ENCODE measurements at regions not wholly inside any gene's neighbourhood (a gene's known extent, or its start where the extent isn't known, plus 50 kb on each side); places are given as distances from the start of the nearest gene placed in this dataset.
"Not testable (repeated sequence)": the region's sequence is repeated elsewhere in the genome, so short reads cannot be mapped to it uniquely, and the experiment has no call there.

DNA sequence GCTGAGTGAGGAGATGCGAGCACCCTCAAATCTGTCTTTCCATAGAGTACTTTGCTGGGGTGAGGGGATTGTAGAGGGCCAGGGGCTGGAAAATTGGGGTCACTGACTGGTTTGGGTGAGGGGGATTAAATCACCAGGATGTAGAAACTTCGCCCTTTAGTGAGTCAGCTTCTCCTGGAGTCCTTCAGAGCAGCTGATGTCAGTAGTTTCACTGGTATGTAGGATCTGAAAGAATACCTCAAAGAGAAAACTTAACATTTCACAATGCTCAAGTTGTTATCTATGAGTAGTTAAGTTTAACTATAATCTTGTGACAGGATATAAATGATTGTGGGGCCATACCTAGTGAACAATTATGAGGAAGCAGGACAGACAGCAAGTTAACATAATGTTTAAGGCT, 174.7 kb upstream of the ZNF717 start:
- H3K36me3 Mint-ChIP-seq (ENCODE audit: low read depth); H3K27me3 Mint-ChIP-seq; ATAC-seq; H3K27ac Mint-ChIP-seq; H3K4me1 Mint-ChIP-seq; DNase-seq; H3K4me3 Mint-ChIP-seq; H3K9me3 ChIP-seq (ENCODE audit: control insufficient read depth, low read length, poor library complexity, severe bottlenecking): not testable (repeated sequence)

GRCh38 chr3:75962054-75962453, 176.7 kb upstream of the ZNF717 start:
- H3K4me1 Mint-ChIP-seq; H3K27ac Mint-ChIP-seq; H3K9me3 ChIP-seq (ENCODE audit: control insufficient read depth, low read length, poor library complexity, severe bottlenecking); H3K36me3 Mint-ChIP-seq (ENCODE audit: low read depth); DNase-seq; H3K4me3 Mint-ChIP-seq; ATAC-seq; H3K27me3 Mint-ChIP-seq: not testable (repeated sequence)

DNA sequence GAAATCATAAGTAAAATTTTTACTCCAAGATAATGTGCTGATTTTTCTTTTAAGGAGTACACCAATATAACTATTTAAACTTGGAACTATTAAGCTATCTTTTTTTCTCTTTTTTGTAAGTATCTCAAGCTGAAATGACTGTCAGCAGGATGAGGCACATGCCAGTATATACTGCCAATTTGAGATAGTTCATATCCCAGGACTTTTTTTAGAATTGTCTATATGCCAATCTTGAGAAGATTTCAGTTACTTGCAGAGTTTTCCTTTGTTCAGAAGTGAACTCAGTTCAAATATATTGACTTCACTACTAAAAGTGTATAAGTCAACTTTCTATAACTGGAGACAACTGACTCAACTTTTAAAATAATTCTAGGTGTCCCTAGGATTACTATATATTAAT, 181.7 kb upstream of the ZNF717 start:
- ATAC-seq: no peak

GRCh38 chr3:75978686-75979085, 193.3 kb upstream of the ZNF717 start:
- ATAC-seq: no peak
- no peak overlapping the region for H3K4me3 Mint-ChIP-seq
- H3K9me3 ChIP-seq (ENCODE audit: control insufficient read depth, low read length, poor library complexity, severe bottlenecking): no peaks in the 10 kb centered on the region

More for the DNA sequence above, 181.7 kb upstream of the ZNF717 start:
- no peak overlapping the region for H3K27ac Mint-ChIP-seq
- H3K36me3 Mint-ChIP-seq (ENCODE audit: low read depth): no peaks in the 10 kb centered on the region
- DNase-seq: no peak
- no peaks in the 10 kb centered on the region for H3K27me3 Mint-ChIP-seq
- no peaks in the 10 kb centered on the region for H3K9me3 ChIP-seq (ENCODE audit: control insufficient read depth, low read length, poor library complexity, severe bottlenecking)
- H3K4me1 Mint-ChIP-seq: no peaks in the 10 kb centered on the region
- no peak overlapping the region for H3K4me3 Mint-ChIP-seq

GRCh38 chr3:75981401-75981800, 196.1 kb upstream of the ZNF717 start:
- H3K36me3 Mint-ChIP-seq (ENCODE audit: low read depth): no peaks in the 10 kb centered on the region
- H3K27ac Mint-ChIP-seq: no peak overlapping the region
- H3K4me1 Mint-ChIP-seq: no peaks in the 10 kb centered on the region
- ATAC-seq (no peak), DNase-seq (no peak)
- no peaks in the 10 kb centered on the region for H3K27me3 Mint-ChIP-seq
- H3K4me3 Mint-ChIP-seq: no peak overlapping the region
- H3K9me3 ChIP-seq (ENCODE audit: control insufficient read depth, low read length, poor library complexity, severe bottlenecking): no peaks in the 10 kb centered on the region

More at GRCh38 chr3:75978686-75979085, 193.3 kb upstream of the ZNF717 start:
- DNase-seq: no peak
- Mint-ChIP-seq H3K27ac (no peak overlapping the region), H3K36me3 (ENCODE audit: low read depth) (no peaks in the 10 kb centered on the region), H3K4me1 (no peaks in the 10 kb centered on the region), H3K27me3 (no peaks in the 10 kb centered on the region)

DNA sequence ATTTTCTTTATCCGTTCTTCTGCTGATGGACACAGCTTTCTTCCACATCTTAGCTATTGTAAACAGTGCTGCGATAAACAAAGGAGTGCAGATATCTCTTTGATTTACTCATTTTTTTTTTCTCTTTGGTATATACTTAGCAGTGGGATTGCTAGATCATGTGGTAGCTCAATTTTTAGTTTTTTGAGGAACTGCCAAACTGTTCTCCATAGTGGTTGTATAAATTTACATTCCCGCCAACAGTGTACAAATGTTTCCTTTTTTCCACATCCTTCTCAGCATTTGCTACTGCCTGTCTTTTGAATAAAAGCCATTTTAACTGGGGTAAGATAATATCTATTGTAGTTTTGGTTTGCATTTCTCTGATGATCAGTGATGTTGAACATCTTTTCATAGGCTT, 196.8 kb upstream of the ZNF717 start:
- DNase-seq (no peak), ATAC-seq (no peak)
- Mint-ChIP-seq H3K4me3 (no peak overlapping the region), H3K36me3 (ENCODE audit: low read depth) (no peaks in the 10 kb centered on the region), H3K4me1 (no peaks in the 10 kb centered on the region), H3K27me3 (no peaks in the 10 kb centered on the region), H3K27ac (no peak overlapping the region)
- no peaks in the 10 kb centered on the region for H3K9me3 ChIP-seq (ENCODE audit: control insufficient read depth, low read length, poor library complexity, severe bottlenecking)

GRCh38 chr3:75983111-75983510, 197.8 kb upstream of the ZNF717 start:
- ATAC-seq (no peak), DNase-seq (no peak)
- no peaks in the 10 kb centered on the region for H3K4me1 Mint-ChIP-seq
- no peaks in the 10 kb centered on the region for H3K9me3 ChIP-seq (ENCODE audit: control insufficient read depth, low read length, poor library complexity, severe bottlenecking)
- H3K36me3 Mint-ChIP-seq (ENCODE audit: low read depth): no peaks in the 10 kb centered on the region
- no peak overlapping the region for H3K27ac Mint-ChIP-seq
- no peaks in the 10 kb centered on the region for H3K27me3 Mint-ChIP-seq
- H3K4me3 Mint-ChIP-seq: no peak overlapping the region

- DNase-seq (no peak), ATAC-seq (no peak)
- no peaks in the 10 kb centered on the region for H3K36me3 Mint-ChIP-seq (ENCODE audit: low read depth)
- H3K9me3 ChIP-seq (ENCODE audit: control insufficient read depth, low read length, poor library complexity, severe bottlenecking): no peaks in the 10 kb centered on the region
- no peak overlapping the region for H3K27ac Mint-ChIP-seq
- no peak overlapping the region for H3K4me3 Mint-ChIP-seq
- H3K27me3 Mint-ChIP-seq: no peaks in the 10 kb centered on the region
- no peaks in the 10 kb centered on the region for H3K4me1 Mint-ChIP-seq
These were observed 198.4 kb upstream of the ZNF717 start for GRCh38 chr3:75983609-75984290.

DNA sequence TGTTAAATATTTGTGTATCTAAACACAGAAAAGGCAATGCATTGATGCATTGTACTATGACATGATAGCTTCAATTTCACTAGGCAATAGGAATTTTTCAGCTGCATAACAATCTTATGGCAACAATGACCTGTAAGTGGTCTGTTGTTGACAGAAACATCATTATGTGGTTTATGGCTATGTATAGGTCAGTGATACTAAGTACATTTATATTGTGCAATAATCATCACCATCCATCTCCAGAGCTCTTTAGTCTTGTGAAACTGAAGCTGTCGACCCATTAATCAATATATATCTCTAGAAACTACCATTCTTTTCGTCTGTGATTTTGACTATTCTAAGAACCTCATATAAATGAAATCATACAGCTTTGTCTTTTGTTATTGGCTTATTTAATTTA, 200.1 kb upstream of the ZNF717 start:
- ATAC-seq: no peak
- Mint-ChIP-seq H3K4me3 (no peak overlapping the region), H3K27ac (no peak overlapping the region), H3K27me3 (no peaks in the 10 kb centered on the region), H3K4me1 (no peaks in the 10 kb centered on the region), H3K36me3 (ENCODE audit: low read depth) (no peaks in the 10 kb centered on the region)
- H3K9me3 ChIP-seq (ENCODE audit: control insufficient read depth, low read length, poor library complexity, severe bottlenecking): no peaks in the 10 kb centered on the region
- DNase-seq: no peak

DNA sequence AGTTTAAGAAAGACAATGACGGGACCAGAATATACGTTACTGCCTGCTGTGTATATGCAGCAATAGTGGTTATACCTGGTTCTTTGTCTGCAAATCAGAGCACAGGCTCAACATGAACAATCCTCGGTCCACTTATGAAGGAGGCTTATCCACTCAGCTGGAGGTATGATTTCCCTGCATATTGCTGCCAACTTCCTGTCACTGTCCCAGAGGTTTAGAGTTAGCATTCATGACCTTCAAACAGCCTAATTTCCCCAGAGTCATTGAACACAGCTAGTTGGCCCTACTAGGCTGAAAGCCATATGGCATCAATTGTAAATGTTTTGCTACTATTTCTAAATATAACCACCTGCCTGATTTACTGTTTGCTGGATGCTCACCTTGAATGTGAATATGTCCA, 224.9 kb upstream of the ZNF717 start:
- ATAC-seq (no peak), DNase-seq (no peak)
- Mint-ChIP-seq H3K4me1 (no peaks in the 10 kb centered on the region), H3K27me3 (no peaks in the 10 kb centered on the region), H3K36me3 (ENCODE audit: low read depth) (no peaks in the 10 kb centered on the region), H3K4me3 (no peak overlapping the region), H3K27ac (no peak overlapping the region)
- H3K9me3 ChIP-seq (ENCODE audit: control insufficient read depth, low read length, poor library complexity, severe bottlenecking): no peaks in the 10 kb centered on the region

DNA sequence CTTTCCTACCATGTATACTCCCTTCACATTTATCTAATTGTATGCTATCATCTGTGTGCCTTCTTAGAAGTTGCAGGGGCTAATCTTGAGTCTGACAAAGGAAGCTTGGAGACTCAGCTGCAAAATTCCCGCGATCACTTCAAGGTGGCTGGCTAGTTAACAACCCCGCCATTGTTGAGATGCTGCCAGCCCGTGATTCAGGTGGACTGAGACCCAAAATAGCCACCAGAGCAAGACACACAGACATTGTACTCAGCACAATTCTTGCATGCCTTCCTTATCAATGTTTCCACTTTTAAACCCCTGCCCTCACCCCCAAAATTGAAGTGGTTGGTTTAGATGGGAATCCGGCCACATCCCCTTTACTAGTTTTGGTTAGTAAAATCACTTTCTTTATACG, 225.8 kb upstream of the ZNF717 start:
- no peaks in the 10 kb centered on the region for H3K36me3 Mint-ChIP-seq (ENCODE audit: low read depth)
- H3K9me3 ChIP-seq (ENCODE audit: control insufficient read depth, low read length, poor library complexity, severe bottlenecking): no peaks in the 10 kb centered on the region
- H3K4me3 Mint-ChIP-seq: no peak overlapping the region
- H3K27ac Mint-ChIP-seq: no peak overlapping the region
- H3K27me3 Mint-ChIP-seq: no peaks in the 10 kb centered on the region
- DNase-seq (no peak), ATAC-seq (no peak)
- H3K4me1 Mint-ChIP-seq: no peaks in the 10 kb centered on the region

DNA sequence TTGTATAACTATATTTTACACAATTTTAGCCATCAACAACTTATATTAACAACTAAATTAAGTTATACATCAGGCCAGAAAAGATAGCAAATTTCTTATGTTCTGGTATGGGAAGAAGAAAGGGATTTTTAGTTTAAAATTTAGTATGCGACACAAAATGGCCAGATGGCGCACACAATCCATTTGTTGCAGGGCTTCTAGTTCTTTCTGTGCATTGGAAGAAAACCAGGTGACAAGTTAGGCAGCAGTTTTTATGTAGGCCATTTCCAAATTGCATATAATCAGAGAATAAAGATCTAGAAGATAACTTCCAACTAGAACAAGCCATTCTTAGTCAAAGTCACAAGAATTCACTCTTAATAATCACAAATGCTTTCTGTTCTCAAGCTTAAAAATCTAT, 230.1 kb upstream of the ZNF717 start:
- no peaks in the 10 kb centered on the region for H3K9me3 ChIP-seq (ENCODE audit: control insufficient read depth, low read length, poor library complexity, severe bottlenecking)
- no peaks in the 10 kb centered on the region for H3K27me3 Mint-ChIP-seq
- H3K27ac Mint-ChIP-seq: no peak overlapping the region
- no peak for DNase-seq
- no peak for ATAC-seq
- H3K4me3 Mint-ChIP-seq: no peak overlapping the region
- H3K36me3 Mint-ChIP-seq (ENCODE audit: low read depth): no peaks in the 10 kb centered on the region
- H3K4me1 Mint-ChIP-seq: no peaks in the 10 kb centered on the region

GRCh38 chr3:76016111-76016510, 230.8 kb upstream of the ZNF717 start:
- Mint-ChIP-seq H3K27ac (no peak overlapping the region), H3K36me3 (ENCODE audit: low read depth) (no peaks in the 10 kb centered on the region), H3K4me1 (no peaks in the 10 kb centered on the region), H3K4me3 (no peak overlapping the region), H3K27me3 (no peaks in the 10 kb centered on the region)
- DNase-seq (no peak), ATAC-seq (no peak)
- H3K9me3 ChIP-seq (ENCODE audit: control insufficient read depth, low read length, poor library complexity, severe bottlenecking): no peaks in the 10 kb centered on the region

DNA sequence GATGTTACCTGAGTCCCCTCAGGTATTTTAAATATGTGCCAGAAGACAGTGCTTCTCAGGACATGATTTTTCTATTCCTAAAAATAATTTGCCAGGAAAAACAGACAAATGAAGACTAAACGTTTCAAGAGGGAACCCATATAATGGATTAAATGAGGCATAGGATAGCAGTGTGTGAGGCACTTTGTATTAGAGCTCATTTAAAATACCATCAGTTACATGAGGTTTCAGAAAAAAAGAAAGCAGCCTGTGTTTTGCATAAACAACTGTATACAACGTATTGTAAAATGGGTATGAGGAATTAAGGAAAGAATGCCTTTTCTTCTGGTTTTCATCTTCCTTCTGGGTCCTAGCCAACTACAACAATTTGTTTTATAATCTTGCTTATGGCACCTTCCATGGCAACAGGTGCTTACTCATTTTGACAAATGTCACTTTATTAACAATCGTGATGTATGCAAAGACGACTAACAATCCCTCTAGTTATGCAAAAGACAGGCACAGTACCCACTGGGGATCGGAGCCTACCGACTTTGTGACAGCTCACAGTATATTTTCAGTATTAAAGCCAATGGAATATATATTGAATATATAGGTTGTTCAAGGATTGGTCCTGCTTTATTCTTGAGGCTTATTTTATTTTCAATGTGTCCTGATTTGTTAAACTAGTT, 231.6 kb upstream of the ZNF717 start:
- no peak for DNase-seq
- H3K4me1 Mint-ChIP-seq: no peaks in the 10 kb centered on the region
- no peak for ATAC-seq
- no peak overlapping the region for H3K4me3 Mint-ChIP-seq
- no peaks in the 10 kb centered on the region for H3K9me3 ChIP-seq (ENCODE audit: control insufficient read depth, low read length, poor library complexity, severe bottlenecking)
- H3K27me3 Mint-ChIP-seq: no peaks in the 10 kb centered on the region
- H3K27ac Mint-ChIP-seq: no peak overlapping the region
- no peaks in the 10 kb centered on the region for H3K36me3 Mint-ChIP-seq (ENCODE audit: low read depth)
